ENCODE measurements at regions not wholly inside any gene's neighbourhood (a gene's known extent, or its start where the extent isn't known, plus 50 kb on each side); places are given as distances from the start of the nearest gene placed in this dataset.

DNA sequence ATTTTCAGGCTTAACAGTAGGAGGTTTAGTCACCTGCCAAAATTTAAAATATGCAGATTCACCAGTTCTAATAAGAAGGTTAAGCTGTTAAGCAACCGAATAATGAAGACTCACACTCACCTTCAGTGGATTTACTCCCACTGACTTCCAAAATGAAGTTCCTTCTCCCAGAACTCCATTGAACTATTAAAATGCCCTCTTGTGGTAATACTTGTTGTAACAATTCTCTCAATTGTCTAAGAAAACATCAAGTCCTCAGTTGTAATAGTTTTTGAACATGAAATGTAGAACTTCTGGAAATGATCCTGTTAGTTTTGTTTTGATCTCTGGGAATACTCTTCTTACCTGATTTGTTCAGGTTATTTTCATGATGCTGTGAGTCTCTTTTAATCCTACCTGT, 522.0 kb upstream of the ATXN8OS start:
- TF ChIP-seq, protein P1, sequence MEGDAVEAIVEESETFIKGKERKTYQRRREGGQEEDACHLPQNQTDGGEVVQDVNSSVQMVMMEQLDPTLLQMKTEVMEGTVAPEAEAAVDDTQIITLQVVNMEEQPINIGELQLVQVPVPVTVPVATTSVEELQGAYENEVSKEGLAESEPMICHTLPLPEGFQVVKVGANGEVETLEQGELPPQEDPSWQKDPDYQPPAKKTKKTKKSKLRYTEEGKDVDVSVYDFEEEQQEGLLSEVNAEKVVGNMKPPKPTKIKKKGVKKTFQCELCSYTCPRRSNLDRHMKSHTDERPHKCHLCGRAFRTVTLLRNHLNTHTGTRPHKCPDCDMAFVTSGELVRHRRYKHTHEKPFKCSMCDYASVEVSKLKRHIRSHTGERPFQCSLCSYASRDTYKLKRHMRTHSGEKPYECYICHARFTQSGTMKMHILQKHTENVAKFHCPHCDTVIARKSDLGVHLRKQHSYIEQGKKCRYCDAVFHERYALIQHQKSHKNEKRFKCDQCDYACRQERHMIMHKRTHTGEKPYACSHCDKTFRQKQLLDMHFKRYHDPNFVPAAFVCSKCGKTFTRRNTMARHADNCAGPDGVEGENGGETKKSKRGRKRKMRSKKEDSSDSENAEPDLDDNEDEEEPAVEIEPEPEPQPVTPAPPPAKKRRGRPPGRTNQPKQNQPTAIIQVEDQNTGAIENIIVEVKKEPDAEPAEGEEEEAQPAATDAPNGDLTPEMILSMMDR (IDR thresholded peaks at IDR 0.05): no peak
- ATAC-seq (no peak), DNase-seq (no peak)
- intact Hi-C loops (cut with micrococcal nuclease): no loop called here
- Mint-ChIP-seq H3K36me3 (ENCODE audit: low read depth) (no peaks in the 10 kb centered on the region), H3K4me3 (no peak overlapping the region), H3K27me3 (no peaks in the 10 kb centered on the region), H3K27ac (no peak overlapping the region), H3K9me3 (peaks cover 3% of the 10 kb centered on the region), H3K4me1 (ENCODE audit: low read depth) (no peaks in the 10 kb centered on the region)
- CTCF ChIA-PET: no interaction called here
- POLR2A ChIA-PET: no interaction called here

DNA sequence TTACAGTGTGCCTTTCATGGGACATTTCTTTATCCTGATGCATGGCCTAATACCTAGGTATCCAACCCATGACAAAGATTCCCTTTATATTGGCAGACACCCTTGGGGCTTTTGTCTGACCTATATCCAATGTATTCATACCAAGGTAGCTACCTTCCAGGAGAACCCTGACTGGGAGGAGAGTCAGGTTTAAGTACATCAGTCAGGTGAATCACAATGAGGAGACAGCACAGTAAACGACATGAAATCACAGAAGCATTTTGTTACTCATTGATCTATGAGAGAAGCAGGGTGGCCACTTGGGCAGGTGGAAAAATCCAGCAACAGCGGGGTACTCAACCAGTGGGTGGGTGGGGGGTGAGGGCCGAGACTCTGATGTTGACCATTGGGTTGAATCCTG, 527.4 kb upstream of the ATXN8OS start:
- TF ChIP-seq, protein P1 (IDR thresholded peaks at IDR 0.05): no peak
- no peak for ATAC-seq
- Mint-ChIP-seq H3K27me3 (no peaks in the 10 kb centered on the region), H3K36me3 (ENCODE audit: low read depth) (no peaks in the 10 kb centered on the region), H3K4me3 (no peak overlapping the region), H3K4me1 (ENCODE audit: low read depth) (no peaks in the 10 kb centered on the region), H3K9me3 (peaks cover 10% of the 10 kb centered on the region), H3K27ac (no peak overlapping the region)
- intact Hi-C loops (cut with micrococcal nuclease): no loop called here
- ChIA-PET POLR2A (no interaction called here), CTCF (no interaction called here)
- no peak for DNase-seq

DNA sequence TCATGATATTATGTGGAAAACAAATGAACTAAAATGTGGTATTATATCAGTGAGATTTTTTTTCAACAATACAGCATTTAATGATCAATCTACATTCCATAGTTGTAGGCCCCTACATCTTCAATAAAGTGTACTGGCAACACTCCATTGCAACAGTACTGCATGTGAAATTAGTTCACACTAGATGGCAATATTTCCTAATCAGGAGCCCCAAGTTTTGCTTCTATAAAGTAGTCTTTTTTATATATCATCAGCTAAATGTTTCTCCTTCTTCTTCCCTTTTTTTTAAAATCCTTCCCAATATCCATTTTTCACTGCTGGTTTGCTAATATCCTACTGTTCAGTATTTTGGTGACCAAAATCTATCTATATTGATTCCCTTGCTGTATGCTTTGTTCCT, 528.3 kb upstream of the ATXN8OS start:
- Mint-ChIP-seq H3K27ac (no peak overlapping the region), H3K9me3 (peaks cover 10% of the 10 kb centered on the region), H3K36me3 (ENCODE audit: low read depth) (no peaks in the 10 kb centered on the region), H3K27me3 (no peaks in the 10 kb centered on the region), H3K4me1 (ENCODE audit: low read depth) (no peaks in the 10 kb centered on the region), H3K4me3 (no peak overlapping the region)
- POLR2A ChIA-PET: no interaction called here
- CTCF ChIA-PET: no interaction called here
- DNase-seq (no peak), ATAC-seq (no peak)
- TF ChIP-seq, protein P1 (IDR thresholded peaks at IDR 0.05): no peak
- intact Hi-C loops (cut with micrococcal nuclease): no loop called here

DNA sequence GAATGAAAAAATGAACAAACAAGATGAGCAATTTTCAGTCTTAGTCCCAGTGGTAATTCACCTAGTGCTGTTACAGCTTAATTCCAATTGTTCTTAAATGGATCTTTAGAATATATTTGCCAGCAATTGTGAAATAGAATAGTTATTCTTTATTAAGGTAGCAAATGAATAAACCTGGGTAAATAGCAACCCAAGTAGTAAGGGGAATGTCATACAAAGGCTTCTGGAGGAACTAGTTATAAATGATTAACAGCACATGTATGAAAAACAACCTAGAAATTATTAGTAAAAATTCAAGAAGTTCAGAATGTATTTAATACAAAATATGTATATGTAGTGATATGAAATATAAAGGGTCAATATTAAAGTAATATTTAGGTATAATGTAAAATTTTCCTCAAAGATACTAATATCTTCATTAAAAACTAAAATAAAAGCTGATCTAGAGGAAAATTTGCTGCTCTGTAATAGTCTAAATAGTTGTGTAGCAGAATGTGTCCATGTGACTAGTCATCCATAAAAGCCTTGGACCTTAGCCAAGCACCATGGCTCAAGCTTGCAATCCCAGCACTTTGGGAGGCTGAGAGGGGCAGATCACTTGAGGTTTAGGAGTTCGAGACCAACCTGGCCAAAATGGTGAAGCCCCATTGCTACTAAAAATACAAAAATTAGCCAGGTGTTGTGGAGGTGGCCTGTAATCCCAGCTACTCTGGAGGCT, 535.9 kb upstream of the ATXN8OS start:
- intact Hi-C loops (cut with micrococcal nuclease): no loop called here
- H3K4me1 Mint-ChIP-seq (ENCODE audit: low read depth): no peaks in the 10 kb centered on the region
- no peak overlapping the region for H3K4me3 Mint-ChIP-seq
- H3K27me3 Mint-ChIP-seq: no peaks in the 10 kb centered on the region
- peaks cover 12% of the 10 kb centered on the region for H3K9me3 Mint-ChIP-seq
- H3K27ac Mint-ChIP-seq: no peak overlapping the region
- DNase-seq (no peak), ATAC-seq (no peak)
- ChIA-PET CTCF (no interaction called here), POLR2A (no interaction called here)
- TF ChIP-seq, protein P1 (IDR thresholded peaks at IDR 0.05): no peak
- no peaks in the 10 kb centered on the region for H3K36me3 Mint-ChIP-seq (ENCODE audit: low read depth)

DNA sequence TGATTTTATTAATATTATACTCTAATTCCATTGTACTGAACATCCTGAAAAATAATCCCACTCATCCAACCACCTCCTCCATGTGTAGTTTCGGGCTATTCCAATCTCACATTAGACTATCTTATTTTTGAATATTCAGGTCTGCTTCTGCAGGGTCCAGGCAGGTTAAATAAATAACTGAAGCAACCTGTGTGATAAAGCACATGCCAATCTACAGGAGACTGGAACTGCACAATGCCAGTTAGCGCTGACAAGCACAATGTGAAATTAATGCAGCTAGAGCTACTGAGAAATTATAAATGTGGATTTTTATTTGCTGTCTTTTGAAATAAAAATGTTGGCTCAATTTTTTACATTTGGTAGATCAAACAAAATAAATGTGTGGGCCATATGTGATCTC, 540.1 kb upstream of the ATXN8OS start:
- ATAC-seq: no peak
- no peaks in the 10 kb centered on the region for H3K36me3 Mint-ChIP-seq (ENCODE audit: low read depth)
- H3K9me3 Mint-ChIP-seq: peaks cover 3% of the 10 kb centered on the region
- no peak for DNase-seq
- intact Hi-C loops (cut with micrococcal nuclease): no loop called here
- ChIA-PET POLR2A (no interaction called here), CTCF (no interaction called here)
- H3K27me3 Mint-ChIP-seq: no peaks in the 10 kb centered on the region
- TF ChIP-seq, protein P1 (IDR thresholded peaks at IDR 0.05): no peak
- H3K4me3 Mint-ChIP-seq: no peak overlapping the region
- H3K4me1 Mint-ChIP-seq (ENCODE audit: low read depth): no peaks in the 10 kb centered on the region
- H3K27ac Mint-ChIP-seq: no peak overlapping the region

Measured in activated CD8-positive, alpha-beta T cell treated with anti-CD3 and anti-CD28 coated beads for 36 hours (primary cell).